ENCODE measurements at regions not wholly inside any gene's neighbourhood (a gene's known extent, or its start where the extent isn't known, plus 50 kb on each side); places are given as distances from the start of the nearest gene placed in this dataset.

GRCh38 chr18:66729442-66730239 lies 125.8 kb upstream of the CDH19 start (continued):
- no peak for TF ChIP-seq ASH2L (IDR thresholded peaks at IDR 0.05; ENCODE audit: low read length)
- TF ChIP-seq EZH2 (IDR thresholded peaks at IDR 0.05; ENCODE audit: low read depth, low read length, severe bottlenecking) = no peak
- TF ChIP-seq POU5F1 (IDR thresholded peaks at IDR 0.05; ENCODE audit: low read depth, low read length) = no peak
- no peak for TF ChIP-seq E2F6 (IDR thresholded peaks at IDR 0.05)
- no peak for TF ChIP-seq CTBP2 (IDR thresholded peaks at IDR 0.05; ENCODE audit: borderline replicate concordance, insufficient read depth, insufficient read length, low read length)
- TF ChIP-seq SIRT6 (IDR thresholded peaks at IDR 0.05; ENCODE audit: low read length) = no peak
- no peak for TF ChIP-seq YY1 (IDR thresholded peaks at IDR 0.05; ENCODE audit: low read depth, low read length)

All from H1 (cell line).